Fibroblast of skin of left biceps (primary cell): ENCODE measurements at regions not wholly inside any gene's neighbourhood (a gene's known extent, or its start where the extent isn't known, plus 50 kb on each side); places are given as distances from the start of the nearest gene placed in this dataset.

ENCODE experiments used
- DNase-seq, 2 experiments: peaks; one replicate each; pipeline ENCODE4 v3.0.0-alpha.2; 2013; ENCODE audit warnings: low read depth in 2 of 2

DNA sequence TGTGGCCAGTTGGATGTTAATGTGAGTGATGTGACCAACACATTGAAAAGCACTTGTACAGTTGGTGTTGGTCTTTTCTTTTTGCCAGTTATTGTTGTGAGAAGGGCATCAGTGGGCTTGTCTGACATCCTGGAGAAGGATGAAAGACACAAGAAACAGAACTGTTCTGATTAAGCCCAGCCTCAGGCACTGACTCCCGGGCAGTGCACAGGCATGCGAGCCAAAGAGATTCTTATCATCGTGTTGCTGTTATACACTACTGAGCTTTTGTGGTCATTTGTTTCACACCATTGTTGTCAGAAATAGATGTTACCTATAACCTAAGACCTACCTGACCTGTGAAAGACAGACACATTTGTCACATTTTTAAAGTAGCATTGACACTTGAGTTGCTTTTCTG is 236.8 kb upstream of the CA10 start:
- no peak for DNase-seq

DNA sequence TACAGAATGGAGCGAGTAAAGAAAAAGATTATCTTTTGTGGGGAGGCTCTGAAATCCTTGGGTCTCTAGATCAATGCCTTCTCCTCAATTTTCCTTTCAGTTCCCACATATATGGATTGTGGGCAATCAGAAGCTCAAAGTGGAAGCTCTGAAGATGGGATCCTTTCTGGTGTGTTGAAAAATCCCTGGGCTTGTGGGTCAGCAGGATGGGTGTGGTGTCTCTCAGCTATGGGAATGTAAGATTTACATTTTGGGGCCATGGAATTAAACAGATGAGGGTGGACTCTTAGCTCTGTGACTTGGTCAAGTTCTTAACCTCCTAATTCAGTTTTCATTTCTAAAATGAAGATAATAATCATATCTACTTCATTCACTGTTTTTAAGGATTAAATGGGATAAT is 231.9 kb upstream of the CA10 start:
- DNase-seq, result no peak

DNA sequence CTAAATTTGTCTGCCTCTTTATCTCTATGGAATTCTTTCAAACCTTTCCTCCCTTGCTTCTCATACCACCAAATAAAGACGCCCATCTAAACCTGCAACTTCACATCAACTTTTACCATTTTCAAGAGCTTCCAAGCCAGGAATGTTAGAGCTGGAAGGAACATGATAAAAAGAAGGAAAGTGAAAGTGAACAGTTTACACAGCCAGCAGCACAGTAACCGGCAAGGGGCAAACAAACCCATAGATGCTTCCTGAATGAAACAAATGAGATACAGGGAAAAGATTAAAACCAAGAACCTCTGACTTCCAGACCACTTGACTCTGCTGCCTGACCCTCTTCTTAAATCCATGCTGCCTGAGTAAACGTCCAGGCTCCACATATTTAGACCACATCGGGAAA is 231.1 kb upstream of the CA10 start:
- DNase-seq, result no peak

DNA sequence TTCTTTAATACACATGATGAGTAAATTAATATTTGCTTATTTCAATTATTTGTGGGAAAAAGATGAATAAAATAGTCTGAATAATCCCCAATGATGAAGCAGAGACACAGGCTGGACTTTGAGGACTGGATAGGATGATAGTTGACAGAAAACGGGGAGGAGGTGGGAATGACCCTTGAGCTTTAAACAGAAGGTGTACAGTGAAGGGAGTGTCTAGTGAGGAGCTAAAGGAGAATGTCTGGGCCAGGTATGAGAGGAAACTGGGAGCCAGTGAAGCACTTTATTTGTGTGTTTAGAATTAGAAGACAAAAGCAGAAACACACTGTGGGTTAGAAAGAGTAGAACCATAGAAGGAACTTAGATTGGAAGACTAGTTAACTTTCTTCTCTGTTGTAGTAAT is 230.4 kb upstream of the CA10 start:
- no peak for DNase-seq

DNA sequence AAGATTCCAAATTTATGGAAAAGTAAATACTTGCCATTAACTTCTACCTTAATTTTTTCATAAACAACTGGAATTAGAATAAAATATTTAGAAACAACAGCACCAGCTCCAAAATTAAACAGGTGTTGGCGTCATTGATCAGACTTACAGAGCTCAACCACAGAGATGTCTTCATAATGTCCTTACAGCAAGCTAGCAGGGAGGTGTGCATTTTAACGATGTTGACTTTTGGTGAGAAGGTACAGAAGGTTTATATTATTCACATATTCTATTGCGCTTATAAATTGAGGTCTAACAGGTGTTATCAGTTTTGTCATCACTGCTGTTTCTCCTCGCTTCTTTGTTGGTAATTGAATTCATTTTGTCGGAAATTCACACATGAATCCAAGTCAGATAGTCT is 226.2 kb upstream of the CA10 start:
- no peak for DNase-seq

DNA sequence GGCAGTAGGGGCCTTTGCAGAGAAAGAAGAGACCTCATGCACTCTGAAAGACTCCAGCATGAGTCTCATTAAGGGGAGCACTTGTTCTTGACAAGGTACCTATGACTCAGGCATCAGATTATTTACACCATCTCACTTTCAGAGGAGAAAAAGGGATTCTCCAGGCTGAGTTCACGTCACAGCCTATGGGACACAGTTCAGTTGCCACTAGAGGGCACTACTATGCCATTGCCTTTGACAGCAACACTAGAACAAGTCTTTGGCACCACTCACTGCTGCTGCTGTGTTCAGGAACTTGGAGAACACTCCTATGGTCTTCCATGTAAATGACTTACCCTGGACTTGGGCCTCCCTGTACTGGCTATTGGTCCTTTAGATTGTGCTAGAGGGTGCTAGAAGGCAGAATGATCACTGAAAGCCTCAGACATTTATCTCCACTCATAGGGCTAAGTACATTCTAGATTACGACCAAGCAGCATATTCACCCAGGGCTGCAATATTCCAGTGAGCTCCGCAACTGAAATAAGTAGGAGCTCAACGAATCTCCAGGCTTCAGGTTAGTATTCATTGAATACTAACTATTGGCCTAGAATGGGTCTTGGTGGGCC is 225.1 kb upstream of the CA10 start:
- no peak for DNase-seq

DNA sequence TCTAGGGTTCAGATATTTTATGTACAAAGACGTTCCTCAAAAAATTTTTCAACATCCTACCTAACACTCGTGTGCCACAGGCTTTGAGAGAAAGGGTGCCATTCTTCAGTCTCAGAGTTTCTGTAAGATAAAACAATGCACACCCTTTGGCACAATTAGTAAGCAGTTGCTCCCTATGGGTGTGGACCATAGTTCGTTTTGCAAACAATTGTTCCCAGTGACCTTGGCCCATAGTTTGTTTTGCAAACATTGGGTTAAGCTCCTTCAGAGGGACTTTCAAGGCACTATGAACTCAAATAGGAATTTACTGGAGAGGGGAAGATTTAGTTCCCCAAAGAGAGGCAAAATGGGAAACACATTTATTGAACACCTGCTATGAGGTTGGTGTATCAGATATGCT is 220.3 kb upstream of the CA10 start:
- DNase-seq, result no peak

DNA sequence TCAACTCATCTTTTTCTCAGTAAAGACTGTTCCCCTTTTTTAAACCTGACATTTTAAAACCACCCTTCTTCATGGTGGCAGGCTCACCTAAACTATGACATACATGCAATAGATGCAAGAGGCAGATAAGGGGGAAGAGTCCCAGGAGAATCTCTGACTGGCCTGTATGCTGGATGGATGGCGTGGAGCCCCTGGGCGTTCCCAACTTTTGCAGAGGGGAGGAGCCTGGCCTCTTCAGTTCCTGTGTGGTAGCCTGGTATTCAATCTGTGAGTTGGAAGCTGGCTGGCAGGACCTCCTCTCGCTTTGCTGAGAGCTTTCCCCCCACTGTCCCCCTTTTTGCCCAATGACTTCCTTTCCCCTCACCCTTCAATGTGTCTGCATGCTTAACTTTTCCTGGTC is 217.6 kb upstream of the CA10 start:
- no peak for DNase-seq

DNA sequence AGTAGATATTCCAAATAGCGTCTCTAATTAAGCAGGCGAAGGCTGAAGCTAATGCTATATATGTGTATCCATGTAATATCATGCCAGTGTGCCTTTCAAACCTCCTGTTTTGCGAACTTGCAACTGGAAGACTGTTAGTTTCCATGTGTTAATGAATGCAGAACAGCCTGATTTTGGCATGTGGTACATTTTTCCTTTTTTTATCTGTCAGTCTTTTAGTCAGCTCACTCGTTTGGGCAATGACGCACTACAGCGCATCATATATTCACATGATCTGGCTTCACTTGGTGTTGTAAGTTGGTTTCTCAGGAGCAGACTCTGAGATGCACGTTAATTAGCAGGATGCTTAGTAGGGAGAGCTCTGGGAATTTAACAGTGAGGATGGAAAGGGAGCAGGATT is 210.4 kb upstream of the CA10 start:
- no peak for DNase-seq

DNA sequence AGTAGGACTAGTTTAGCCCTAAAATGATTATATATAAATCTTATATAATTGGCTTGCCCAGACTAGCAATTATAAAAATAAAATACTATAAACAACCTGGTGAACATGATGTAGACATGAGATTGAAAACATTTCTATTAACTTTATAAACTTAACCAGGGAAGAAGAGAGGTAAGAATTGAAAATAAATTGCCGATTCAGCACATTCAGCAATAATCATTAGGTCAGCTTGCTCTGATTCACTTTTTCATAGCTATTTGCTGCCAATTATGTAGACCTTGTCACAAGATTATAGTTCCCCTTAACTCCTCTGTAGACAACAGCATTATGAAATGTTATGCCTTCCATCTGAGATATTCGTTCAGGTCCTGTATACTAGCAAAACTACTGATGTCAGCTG is 199.3 kb upstream of the CA10 start:
- no peak for DNase-seq

DNA sequence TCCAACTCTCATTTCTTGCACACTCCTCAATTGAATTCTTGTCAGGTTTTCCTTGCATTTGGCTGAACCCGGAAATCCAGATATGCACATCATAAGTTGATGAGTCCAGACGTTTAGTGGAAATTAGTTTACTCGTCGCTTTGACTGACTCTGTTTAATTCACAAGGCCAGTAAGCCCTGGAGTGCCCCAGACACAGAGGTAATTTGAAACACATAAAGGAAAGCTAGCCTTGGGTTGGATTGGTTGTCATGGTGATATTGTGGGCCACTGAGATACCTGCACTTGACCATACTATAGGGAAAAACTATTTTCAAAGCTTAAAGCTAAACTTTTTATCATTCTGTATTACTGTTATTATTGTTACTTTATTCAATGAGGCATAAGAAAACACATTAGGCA is 178.3 kb upstream of the CA10 start:
- no peak for DNase-seq

DNA sequence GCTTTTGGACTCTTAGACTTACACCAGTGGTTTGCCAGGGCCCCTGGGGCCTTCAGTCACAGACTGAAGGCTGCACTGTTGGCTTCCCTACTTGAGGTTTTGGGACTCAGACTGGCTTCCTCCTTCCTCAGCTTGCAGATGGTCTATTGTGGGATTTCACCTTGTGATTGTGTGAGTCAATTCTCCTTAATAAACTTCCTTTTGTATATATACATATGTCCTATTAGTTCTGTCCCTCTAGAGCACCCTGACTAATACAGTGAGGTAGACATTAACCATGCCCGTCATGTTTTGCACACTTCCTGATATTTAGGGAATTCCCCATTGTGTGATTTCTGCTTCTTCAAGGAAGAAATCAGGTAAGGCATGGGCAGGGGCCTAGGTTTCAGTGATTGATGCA is 147.8 kb upstream of the CA10 start:
- DNase-seq, result no peak

DNA sequence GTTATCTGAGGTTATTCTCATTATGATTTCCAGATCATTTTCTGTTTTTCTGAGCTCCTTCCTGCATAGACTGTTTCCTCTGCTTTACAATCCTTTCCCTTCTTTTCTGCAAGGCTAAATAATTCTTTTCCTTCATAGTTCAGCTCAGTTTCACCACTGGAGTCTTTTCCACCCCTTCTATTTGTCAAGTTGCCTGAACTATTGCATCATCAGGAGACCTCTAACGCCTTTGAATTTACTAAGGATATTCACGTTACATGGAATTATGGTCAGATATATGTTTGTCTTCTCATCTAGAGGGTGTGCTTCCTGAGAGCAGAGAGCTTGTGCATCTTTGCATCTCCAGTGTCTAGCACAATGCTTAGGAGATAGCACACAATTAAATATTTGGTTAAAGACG is 140.4 kb upstream of the CA10 start:
- no peak for DNase-seq

DNA sequence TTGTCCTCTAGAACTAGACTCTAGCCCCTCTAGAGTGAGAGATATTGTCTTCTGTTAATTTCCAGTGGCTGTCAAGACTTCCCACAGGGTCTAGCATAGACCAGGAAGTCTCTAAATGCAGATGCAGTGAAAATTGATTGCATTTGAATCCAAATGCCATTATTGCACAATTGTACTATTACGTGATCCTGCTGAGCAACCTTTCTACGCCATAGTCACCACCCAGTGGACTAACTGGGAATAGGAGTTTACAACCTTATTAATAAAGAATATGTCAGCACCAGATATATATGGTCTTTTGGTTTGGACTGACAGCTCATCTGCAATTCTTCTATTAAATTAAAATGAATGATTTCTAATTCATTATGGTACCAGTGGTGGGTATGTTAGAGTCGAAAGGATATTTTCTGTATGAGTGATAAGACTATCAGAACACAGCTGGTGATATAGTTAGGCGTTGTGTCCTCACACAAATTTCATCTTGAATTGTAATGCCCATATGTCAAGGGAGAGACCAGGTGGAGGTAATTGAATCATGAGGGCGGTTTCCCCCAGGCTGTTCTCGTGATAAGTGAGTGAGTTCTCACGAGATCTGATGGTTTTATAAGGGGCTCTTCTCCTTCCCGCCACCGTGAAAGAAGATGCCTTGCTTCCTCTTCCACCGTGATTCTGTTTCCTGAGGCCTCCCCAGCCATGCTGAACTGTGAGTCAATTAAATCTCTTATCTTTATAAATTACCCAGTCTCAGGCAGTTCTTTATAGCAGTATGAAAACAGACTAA is 138.9 kb upstream of the CA10 start:
- DNase-seq, result no peak

DNA sequence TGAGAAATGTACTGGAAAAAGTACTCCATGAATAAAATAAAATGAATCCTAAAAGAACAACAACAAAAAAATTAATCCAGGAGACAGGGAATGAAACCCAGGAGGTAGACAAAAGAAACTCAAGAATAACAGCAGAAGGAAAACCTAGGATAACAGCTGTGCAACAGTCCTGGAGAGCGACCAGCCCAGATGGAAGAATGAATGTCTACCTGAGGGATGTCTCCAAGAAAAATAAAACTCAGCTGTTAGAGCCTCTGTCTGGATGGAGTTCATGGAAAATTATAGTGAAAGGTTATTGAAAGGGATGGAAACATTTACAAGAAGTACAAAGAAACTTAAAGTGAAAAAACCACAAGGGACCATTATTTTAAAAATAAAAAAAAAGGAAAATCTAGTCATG is 135.8 kb upstream of the CA10 start:
- DNase-seq, result no peak

DNA sequence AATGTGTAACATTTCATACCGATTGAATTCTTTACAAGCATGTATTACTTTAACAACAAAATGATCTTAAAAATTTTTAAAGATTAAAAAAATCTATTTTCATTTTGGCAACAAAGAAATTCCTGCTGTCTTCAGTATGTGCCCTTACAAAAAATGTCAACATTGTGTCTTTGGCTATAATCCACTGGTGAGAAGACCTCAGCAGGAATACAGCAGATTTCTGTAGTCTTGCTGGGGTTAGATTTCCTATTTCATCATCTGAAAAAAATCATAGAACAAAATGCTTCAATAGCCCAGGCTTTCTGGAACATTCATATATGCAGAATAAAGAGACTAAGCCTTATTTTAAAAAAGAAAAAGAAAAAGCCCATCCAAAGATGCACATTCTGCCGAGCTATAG is 129.1 kb upstream of the CA10 start:
- DNase-seq, result no peak

DNA sequence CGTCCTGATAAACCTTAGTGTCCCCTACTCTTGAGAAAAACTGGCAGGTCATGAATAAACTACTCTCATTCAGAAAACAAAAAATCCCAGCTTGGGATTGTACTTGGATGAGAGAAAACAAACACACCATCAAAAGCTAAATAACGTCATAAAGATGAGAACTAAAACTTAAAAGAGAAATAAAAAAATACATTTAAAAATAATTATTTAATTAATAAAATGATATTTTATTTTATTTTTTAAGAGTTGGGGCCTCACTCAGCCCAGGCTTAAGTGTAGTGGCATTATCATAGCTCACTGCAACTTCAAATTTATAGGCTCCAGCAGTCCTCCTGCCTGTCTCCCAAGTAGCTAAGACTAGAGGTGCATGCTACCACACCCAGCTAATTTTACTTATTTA is 125.4 kb upstream of the CA10 start:
- no peak for DNase-seq

DNA sequence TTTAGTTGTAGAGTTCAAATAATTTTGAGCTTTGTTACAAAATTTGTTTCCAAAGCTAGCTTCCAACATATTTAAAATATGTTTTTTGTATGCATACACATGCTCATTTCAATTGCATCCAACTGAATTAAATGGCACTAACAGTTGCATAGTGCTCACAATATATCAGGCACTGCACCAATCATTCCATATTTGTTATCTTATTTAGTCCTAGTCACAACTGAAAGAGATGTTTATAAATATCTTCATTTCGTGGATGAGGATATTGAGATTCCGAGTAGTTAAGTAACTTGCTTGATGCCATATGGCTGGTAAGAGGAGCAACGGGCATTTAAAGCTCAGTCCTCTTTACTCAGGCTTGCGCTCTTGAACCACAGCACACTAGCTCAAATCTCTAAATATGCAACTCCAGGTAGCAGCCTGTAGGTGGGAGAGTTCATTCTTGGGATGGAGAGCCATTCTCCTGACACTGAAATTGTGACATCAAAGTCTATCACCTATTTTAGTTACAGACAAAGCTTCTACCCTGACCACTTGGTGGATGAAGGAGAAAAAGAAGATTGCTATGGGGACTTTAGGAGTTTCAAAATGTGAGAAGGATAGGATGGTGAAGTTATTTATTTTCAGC is 118.0 kb upstream of the CA10 start:
- DNase-seq, result no peak

DNA sequence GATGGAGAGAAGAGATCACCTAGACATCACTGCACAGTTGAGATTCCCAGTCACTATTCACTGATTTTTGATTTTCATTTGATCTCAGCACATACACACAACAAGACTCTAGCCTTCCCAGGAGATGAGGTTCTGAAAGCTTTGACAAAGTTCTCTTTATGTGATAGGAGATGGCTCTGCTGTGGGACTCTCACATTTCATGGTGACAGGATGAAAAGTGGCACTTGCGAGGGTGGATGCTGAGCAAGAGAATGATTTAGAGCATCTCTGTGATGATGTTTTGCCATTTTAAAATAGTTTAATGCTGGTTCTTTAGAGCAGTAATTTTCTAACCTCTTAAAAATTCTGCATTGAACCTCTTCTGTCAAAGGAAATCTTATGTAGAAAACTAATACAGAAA is 113.3 kb upstream of the CA10 start:
- DNase-seq, result no peak

DNA sequence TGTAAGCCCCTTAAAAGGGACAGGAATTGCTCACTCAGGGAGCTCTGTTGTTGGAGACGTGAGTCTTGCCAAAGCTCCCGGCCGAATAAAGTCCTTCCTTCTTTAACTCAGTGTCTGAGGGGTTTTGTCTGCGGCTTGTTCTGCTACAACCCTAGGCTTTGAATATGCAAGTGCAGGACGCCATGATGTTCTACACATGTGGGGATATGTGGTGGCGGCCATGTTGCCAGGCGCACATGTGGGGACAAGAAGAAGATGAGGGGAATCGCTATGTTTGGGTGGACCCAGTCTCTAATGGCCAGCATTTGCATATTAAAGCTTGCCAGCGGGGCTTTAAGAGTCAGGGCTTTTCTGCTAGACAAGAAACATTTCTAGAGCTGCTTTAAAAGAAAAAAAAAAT is 96.8 kb upstream of the CA10 start:
- no peak for DNase-seq

DNA sequence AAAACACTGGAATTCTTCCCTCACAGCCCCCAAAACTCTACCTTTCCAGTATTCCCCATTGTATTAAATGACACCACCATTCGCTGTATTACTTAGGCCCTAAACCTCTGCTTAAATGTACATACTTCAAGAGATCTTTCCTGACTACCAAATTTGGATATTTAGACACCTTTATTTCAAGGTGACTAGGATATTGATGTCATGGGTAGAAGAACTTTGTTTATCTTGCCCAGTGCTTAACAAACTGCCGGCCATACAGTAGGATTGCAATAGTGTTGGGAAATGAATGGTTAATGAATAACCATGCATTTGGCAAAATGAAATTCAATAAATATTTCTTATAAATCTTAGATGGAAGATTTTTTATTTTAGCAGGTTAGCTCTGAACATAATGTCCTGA is 86.2 kb upstream of the CA10 start:
- DNase-seq, result no peak

DNA sequence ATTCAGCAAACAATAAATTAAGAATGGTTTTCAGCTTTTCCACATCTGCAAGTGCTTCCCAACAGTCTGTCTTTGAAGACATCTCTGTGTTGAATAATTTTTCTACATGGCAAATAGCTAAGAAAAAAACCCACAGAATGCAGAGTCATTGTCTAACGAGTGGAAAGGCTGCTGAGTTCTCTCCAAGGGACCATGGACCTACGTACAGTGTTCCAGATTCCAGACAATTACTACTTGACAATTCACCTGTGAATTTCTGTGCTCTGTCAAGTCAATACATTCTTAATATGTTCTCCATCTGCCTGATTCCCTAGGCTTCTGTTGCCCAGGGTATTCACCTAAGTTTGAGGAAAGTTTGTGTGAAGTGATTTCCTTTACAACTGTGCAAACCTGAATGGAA is 83.8 kb upstream of the CA10 start:
- DNase-seq, result no peak

DNA sequence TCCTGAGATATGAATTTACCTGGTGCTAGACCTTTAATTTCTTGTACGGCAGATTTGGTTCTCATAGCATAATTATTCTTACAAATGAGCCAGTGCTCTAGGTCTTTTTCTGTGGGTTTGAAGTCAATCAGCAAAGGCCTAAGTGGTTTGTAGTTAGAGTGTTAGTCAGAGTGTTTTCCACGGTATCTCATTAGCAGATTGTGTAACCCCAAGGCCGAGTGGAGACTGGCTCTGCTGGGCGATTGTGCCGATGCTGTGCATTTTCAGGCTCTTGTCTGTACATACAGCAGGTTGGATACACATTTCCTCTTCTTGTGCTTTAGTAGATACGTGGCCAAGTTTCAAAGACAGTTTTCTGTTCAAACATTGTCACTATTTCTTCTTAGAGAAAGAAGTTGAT is 78.6 kb upstream of the CA10 start:
- no peak for DNase-seq

DNA sequence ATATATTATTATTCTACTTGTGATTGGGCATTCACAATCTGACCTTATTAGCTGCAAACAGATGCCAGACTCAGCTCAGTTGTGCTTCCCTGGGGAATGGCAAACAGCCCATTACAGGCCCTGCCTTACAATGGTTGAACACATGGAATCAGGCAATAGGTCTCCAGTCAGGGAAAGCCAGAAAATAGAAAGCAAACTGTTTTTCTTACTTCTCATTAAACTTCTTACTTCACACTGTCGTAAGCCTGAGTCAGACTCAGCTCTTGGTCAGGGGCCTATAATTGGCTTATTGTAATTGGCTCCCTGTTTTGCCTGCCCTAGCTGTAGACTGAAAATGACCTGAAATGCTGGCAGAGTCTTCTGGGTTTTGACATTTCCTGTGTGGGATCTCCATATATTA is 77.0 kb upstream of the CA10 start:
- DNase-seq, result no peak
